HL-60 (cell line): ENCODE measurements at regions not wholly inside any gene's neighbourhood (a gene's known extent, or its start where the extent isn't known, plus 50 kb on each side); places are given as distances from the start of the nearest gene placed in this dataset.

Source experiments
- CTCF ChIP-seq: IDR thresholded peaks from one replicate; pipeline ENCODE4 v1.5.1; 2011; ENCODE audit warnings: low read length, control low read depth, inconsistent platforms; ENCODE audit not compliant: insufficient read depth
- REST ChIP-seq: IDR thresholded peaks from 2 replicates; pipeline ENCODE4 v1.6.1; 2012; ENCODE audit warnings: low read depth; ENCODE audit not compliant: insufficient replicate concordance

- TF ChIP-seq CTCF (no peak), REST (no peak)
Measured at GRCh38 chr14:40204441-40205175, 772.4 kb upstream of the FBXO33 start.
